Activated B cell treated with CpG ODN at 0.5 μM for 24 hours (primary cell): ENCODE measurements at regions not wholly inside any gene's neighbourhood (a gene's known extent, or its start where the extent isn't known, plus 50 kb on each side); places are given as distances from the start of the nearest gene placed in this dataset.
"Not testable (repeated sequence)": the region's sequence is repeated elsewhere in the genome, so short reads cannot be mapped to it uniquely, and the experiment has no call there.

Experiments used
- ATAC-seq: fragments of 200-7000 bp; cut with Tn5 transposase; one replicate; pipeline ENCODE4 v1.10.0; 2021; ENCODE audit warnings: low read depth, mild to moderate bottlenecking, moderate library complexity
- CTCF ChIA-PET: fragments of 350-600 bp; sonication (Branson Sonifier 250); formaldehyde crosslinking; loops from one replicate; lab custom pipeline; 2021; ENCODE audit warnings: antibody characterized with exemption; lab: Charles Lee
- POLR2A ChIA-PET: fragments of 350-600 bp; sonication (Branson Sonifier 250); formaldehyde crosslinking; loops from one replicate; lab custom pipeline; 2021; ENCODE audit warnings: antibody characterized with exemption; lab: Charles Lee
- DNase-seq: peaks from one replicate; pipeline ENCODE4 v3.0.0; 2022
- H3K27ac Mint-ChIP-seq: one replicate; pipeline ENCODE4 v1.8.0; 2020; ENCODE audit warnings: mixed read lengths
- H3K27me3 Mint-ChIP-seq: one replicate; pipeline ENCODE4 v1.8.0; 2021; ENCODE audit warnings: mixed read lengths
- H3K36me3 Mint-ChIP-seq: one replicate; pipeline ENCODE4 v1.8.0; 2021; ENCODE audit warnings: low read depth, mixed read lengths
- H3K4me1 Mint-ChIP-seq: one replicate; pipeline ENCODE4 v1.8.0; 2021; ENCODE audit warnings: mixed read lengths
- H3K4me3 Mint-ChIP-seq: one replicate; pipeline ENCODE4 v1.8.0; 2020; ENCODE audit warnings: mild to moderate bottlenecking, mixed read lengths
- H3K9me3 Mint-ChIP-seq: one replicate; pipeline ENCODE4 v1.8.0; 2020; ENCODE audit warnings: mixed read lengths
- intact Hi-C: fragments of 100-400 bp; cut with micrococcal nuclease; formaldehyde crosslinking; loops from one replicate; pipeline ENCODE4 v1.15.1; 2024
- TF ChIP-seq, protein P1 (sequence below): fragments of 200-600 bp; IDR thresholded peaks from one replicate; pipeline ENCODE4 v1.8.0; 2022; ENCODE audit warnings: antibody characterized with exemption, mild to moderate bottlenecking

- POLR2A ChIA-PET: no interaction called here
These were observed 118.9 kb downstream of the AKR1D1 start for GRCh38 chr7:138195151-138195571.

DNA sequence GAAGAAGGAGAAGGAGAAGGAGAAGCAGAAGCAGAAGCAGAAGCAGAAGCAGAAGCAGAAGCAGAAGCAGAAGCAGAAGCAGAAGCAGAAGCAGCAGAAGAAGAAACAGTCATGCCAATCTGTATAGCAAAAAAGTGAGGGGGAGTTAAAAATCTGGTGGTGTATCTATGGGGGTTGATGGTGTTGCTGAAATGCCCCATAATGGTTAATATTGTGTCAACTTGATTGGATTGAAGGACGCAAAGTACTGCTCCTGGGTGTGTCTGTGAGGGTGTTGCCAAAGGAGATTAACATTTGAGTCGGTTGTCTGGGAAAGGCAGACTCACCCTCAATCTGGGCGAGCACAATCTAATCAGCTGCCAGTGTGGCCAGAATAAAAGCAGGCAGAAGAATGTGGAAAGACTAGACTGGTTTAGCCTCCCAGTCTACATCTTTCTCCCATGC lies 120.3 kb downstream of the AKR1D1 start:
- H3K9me3 Mint-ChIP-seq, intact Hi-C loops, H3K4me3 Mint-ChIP-seq, CTCF ChIA-PET, H3K36me3 Mint-ChIP-seq, H3K27ac Mint-ChIP-seq, DNase-seq, H3K27me3 Mint-ChIP-seq, ATAC-seq, POLR2A ChIA-PET, H3K4me1 Mint-ChIP-seq: not testable (repeated sequence)

More at GRCh38 chr7:138195151-138195571, 118.9 kb downstream of the AKR1D1 start:
- Mint-ChIP-seq H3K27ac (no peak overlapping the region), H3K4me1 (no peaks in the 10 kb centered on the region), H3K9me3 (no peaks in the 10 kb centered on the region), H3K4me3 (no peak overlapping the region), H3K36me3 (no peaks in the 10 kb centered on the region), H3K27me3 (peaks cover 4% of the 10 kb centered on the region)
- DNase-seq: no peak
- CTCF ChIA-PET: no interaction called here
- intact Hi-C loops: no loop called here
- no peak for ATAC-seq
- TF ChIP-seq, protein P1, sequence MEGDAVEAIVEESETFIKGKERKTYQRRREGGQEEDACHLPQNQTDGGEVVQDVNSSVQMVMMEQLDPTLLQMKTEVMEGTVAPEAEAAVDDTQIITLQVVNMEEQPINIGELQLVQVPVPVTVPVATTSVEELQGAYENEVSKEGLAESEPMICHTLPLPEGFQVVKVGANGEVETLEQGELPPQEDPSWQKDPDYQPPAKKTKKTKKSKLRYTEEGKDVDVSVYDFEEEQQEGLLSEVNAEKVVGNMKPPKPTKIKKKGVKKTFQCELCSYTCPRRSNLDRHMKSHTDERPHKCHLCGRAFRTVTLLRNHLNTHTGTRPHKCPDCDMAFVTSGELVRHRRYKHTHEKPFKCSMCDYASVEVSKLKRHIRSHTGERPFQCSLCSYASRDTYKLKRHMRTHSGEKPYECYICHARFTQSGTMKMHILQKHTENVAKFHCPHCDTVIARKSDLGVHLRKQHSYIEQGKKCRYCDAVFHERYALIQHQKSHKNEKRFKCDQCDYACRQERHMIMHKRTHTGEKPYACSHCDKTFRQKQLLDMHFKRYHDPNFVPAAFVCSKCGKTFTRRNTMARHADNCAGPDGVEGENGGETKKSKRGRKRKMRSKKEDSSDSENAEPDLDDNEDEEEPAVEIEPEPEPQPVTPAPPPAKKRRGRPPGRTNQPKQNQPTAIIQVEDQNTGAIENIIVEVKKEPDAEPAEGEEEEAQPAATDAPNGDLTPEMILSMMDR: no peak

- no peak for ATAC-seq
- TF ChIP-seq, protein P1: no peak
- DNase-seq: no peak
- ChIA-PET POLR2A (no interaction called here), CTCF (no interaction called here)
- intact Hi-C loops: no loop called here
- no peaks in the 10 kb centered on the region for H3K36me3 Mint-ChIP-seq
- H3K4me1 Mint-ChIP-seq: no peaks in the 10 kb centered on the region
- H3K9me3 Mint-ChIP-seq: no peaks in the 10 kb centered on the region
- no peak overlapping the region for H3K27ac Mint-ChIP-seq
- H3K4me3 Mint-ChIP-seq: no peak overlapping the region
- peaks cover 4% of the 10 kb centered on the region for H3K27me3 Mint-ChIP-seq
These were observed 121.0 kb downstream of the AKR1D1 start for GRCh38 chr7:138196971-138197896.

- ATAC-seq: no peak
- TF ChIP-seq, protein P1: no peak
- H3K4me1 Mint-ChIP-seq: no peaks in the 10 kb centered on the region
- peaks cover 2% of the 10 kb centered on the region for H3K9me3 Mint-ChIP-seq
- POLR2A ChIA-PET: no interaction called here
- H3K36me3 Mint-ChIP-seq: no peaks in the 10 kb centered on the region
- H3K27ac Mint-ChIP-seq: no peak overlapping the region
- no peak overlapping the region for H3K4me3 Mint-ChIP-seq
- CTCF ChIA-PET: no interaction called here
- intact Hi-C loops: no loop called here
- no peak for DNase-seq
- H3K27me3 Mint-ChIP-seq: no peaks in the 10 kb centered on the region
These were observed 128.2 kb downstream of the AKR1D1 start for GRCh38 chr7:138204285-138204981.

- CTCF ChIA-PET: no interaction called here
- no peaks in the 10 kb centered on the region for H3K36me3 Mint-ChIP-seq
- H3K27me3 Mint-ChIP-seq: no peaks in the 10 kb centered on the region
- POLR2A ChIA-PET: no interaction called here
- H3K27ac Mint-ChIP-seq: no peak overlapping the region
- no peak overlapping the region for H3K4me3 Mint-ChIP-seq
- ATAC-seq: no peak
- H3K4me1 Mint-ChIP-seq: no peaks in the 10 kb centered on the region
- H3K9me3 Mint-ChIP-seq: peaks cover 2% of the 10 kb centered on the region
- TF ChIP-seq, protein P1: no peak
- DNase-seq: no peak
- intact Hi-C loops: no loop called here
These were observed 128.7 kb downstream of the AKR1D1 start for GRCh38 chr7:138204982-138205298.
